Smooth muscle cell (in vitro differentiated cells): ENCODE measurements at regions not wholly inside any gene's neighbourhood (a gene's known extent, or its start where the extent isn't known, plus 50 kb on each side); places are given as distances from the start of the nearest gene placed in this dataset.

Experiments used
- DNase-seq: peaks from one replicate; lab custom pipeline; 2025; ENCODE audit not compliant: unreplicated experiment; lab: John Stamatoyannopoulos, UW
- H2AFZ ChIP-seq: fragments of 200-600 bp; sonication (generic); 2 replicates; pipeline ENCODE4 v1.6.0; 2016; ENCODE audit warnings: antibody characterized with exemption, low read depth, mild to moderate bottlenecking
- H3F3A ChIP-seq: fragments of 200-600 bp; sonication (generic); 2 replicates; pipeline ENCODE4 v1.6.0; 2017; ENCODE audit warnings: antibody characterized with exemption, low read depth
- H3K27ac ChIP-seq: fragments of 200-600 bp; sonication (generic); 2 replicates; pipeline ENCODE4 v1.5.1; 2016; ENCODE audit warnings: low read depth, mild to moderate bottlenecking
- H3K27me3 ChIP-seq: fragments of 200-600 bp; sonication (generic); 2 replicates; pipeline ENCODE4 v1.6.1; 2016; ENCODE audit warnings: low read depth, mild to moderate bottlenecking
- H3K36me3 ChIP-seq: fragments of 200-600 bp; sonication (generic); 2 replicates; pipeline ENCODE4 v1.5.1; 2016; ENCODE audit warnings: low read depth
- H3K4me1 ChIP-seq: fragments of 200-600 bp; sonication (generic); 2 replicates; pipeline ENCODE4 v1.5.1; 2016; ENCODE audit warnings: low read depth
- H3K4me2 ChIP-seq: fragments of 200-600 bp; sonication (generic); 2 replicates; pipeline ENCODE4 v1.6.0; 2016; ENCODE audit warnings: mild to moderate bottlenecking
- H3K4me3 ChIP-seq: fragments of 200-600 bp; sonication (generic); 2 replicates; pipeline ENCODE4 v1.5.1; 2016; ENCODE audit warnings: mild to moderate bottlenecking
- H3K79me2 ChIP-seq: fragments of 200-600 bp; sonication (generic); 2 replicates; pipeline ENCODE4 v1.6.0; 2016; ENCODE audit warnings: low read depth, mild to moderate bottlenecking
- H3K9ac ChIP-seq: fragments of 200-600 bp; sonication (generic); 2 replicates; pipeline ENCODE4 v1.6.0; 2016; ENCODE audit warnings: low read depth
- H3K9me3 ChIP-seq: fragments of 200-600 bp; sonication (generic); replicated peaks from 2 replicates; pipeline ENCODE4 v1.5.1; 2016; ENCODE audit warnings: low read depth
- H4K20me1 ChIP-seq: fragments of 200-600 bp; sonication (generic); 2 replicates; pipeline ENCODE4 v1.6.0; 2016; ENCODE audit warnings: low read depth
- WGBS: methylation state at CpG from one replicate; pipeline ENCODE4 v1.1.7; 2016; ENCODE audit warnings: low lambda C conversion rate; 5-methylcytosine and 5-hydroxymethylcytosine counted together
- TF ChIP-seq, protein P1 (sequence below): fragments of 200-600 bp; sonication (generic); IDR thresholded peaks from 2 replicates; pipeline ENCODE4 v1.5.1; 2017; ENCODE audit warnings: borderline replicate concordance, mild to moderate bottlenecking, antibody characterized with exemption; ENCODE audit not compliant: insufficient read depth, poor library complexity, severe bottlenecking

DNA sequence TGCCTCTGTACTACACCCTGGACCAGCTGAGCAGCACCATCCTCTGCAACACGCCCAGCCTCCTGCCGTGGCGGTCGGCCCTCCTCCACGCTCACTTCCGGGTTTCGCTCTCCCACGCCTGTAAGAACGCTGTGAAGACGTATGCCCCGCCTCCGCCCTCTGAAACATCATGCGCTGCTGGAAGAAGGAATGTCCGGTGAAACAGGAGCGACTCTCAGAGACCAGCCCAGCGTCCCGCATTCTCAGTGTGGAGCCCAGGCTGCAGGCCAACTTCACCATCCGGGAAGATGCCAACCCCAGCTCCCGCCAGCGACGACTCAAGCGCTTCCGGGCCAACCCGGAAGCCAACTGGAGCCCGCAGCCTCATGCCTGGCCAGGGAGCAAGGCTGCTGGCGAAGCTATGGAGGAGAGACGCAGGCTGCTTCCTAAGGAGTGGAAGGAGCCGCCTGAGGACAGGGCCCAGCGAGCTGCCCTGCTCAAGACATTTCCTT lies 186.1 kb upstream of the SLITRK2 start:
- TF ChIP-seq, protein P1, sequence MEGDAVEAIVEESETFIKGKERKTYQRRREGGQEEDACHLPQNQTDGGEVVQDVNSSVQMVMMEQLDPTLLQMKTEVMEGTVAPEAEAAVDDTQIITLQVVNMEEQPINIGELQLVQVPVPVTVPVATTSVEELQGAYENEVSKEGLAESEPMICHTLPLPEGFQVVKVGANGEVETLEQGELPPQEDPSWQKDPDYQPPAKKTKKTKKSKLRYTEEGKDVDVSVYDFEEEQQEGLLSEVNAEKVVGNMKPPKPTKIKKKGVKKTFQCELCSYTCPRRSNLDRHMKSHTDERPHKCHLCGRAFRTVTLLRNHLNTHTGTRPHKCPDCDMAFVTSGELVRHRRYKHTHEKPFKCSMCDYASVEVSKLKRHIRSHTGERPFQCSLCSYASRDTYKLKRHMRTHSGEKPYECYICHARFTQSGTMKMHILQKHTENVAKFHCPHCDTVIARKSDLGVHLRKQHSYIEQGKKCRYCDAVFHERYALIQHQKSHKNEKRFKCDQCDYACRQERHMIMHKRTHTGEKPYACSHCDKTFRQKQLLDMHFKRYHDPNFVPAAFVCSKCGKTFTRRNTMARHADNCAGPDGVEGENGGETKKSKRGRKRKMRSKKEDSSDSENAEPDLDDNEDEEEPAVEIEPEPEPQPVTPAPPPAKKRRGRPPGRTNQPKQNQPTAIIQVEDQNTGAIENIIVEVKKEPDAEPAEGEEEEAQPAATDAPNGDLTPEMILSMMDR = no peak
- Histone ChIP-seq H3K27ac (no peak overlapping the region), H2AFZ (no peak overlapping the region), H3K27me3 (no peaks in the 10 kb centered on the region), H3K36me3 (no peaks in the 10 kb centered on the region), H3K79me2 (no peaks in the 10 kb centered on the region), H4K20me1 (no peaks in the 10 kb centered on the region), H3K9me3 (no peaks in the 10 kb centered on the region), H3K4me1 (no peaks in the 10 kb centered on the region), H3K4me2 (no peak overlapping the region), H3K4me3 (no peak overlapping the region), H3F3A (no peaks in the 10 kb centered on the region), H3K9ac (no peak overlapping the region)
- no peak for DNase-seq
- 92% methylated on average over 29 of the region's 29 CpGs for WGBS

DNA sequence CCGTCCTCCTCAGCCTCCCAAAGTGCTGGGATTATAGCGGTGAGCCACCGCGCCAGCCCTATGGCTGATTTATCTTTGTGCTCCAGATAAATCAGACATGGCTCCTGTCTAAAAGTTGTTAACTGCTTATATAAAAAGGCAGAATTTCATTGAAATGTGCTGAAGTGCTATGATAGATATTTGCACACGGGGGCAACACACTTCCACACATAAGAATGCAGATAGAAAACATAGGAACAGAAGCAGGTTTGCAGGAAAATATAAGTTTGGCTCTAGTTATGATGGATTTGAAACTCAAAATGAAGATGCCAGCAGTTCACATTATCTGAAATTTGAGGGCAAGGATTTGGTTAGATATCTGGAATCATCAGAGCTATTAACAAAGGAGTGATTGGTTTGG lies 163.1 kb upstream of the SLITRK2 start:
- Histone ChIP-seq H3K4me2 (no peak overlapping the region), H4K20me1 (no peaks in the 10 kb centered on the region), H2AFZ (no peak overlapping the region), H3K4me1 (no peaks in the 10 kb centered on the region), H3K9me3 (no peaks in the 10 kb centered on the region), H3K27ac (no peak overlapping the region), H3K27me3 (no peaks in the 10 kb centered on the region), H3K79me2 (no peaks in the 10 kb centered on the region), H3F3A (no peaks in the 10 kb centered on the region), H3K36me3 (no peaks in the 10 kb centered on the region), H3K9ac (no peak overlapping the region), H3K4me3 (no peak overlapping the region)
- TF ChIP-seq, protein P1 = no peak
- DNase-seq = no peak
- 75% methylated on average over 5 of the region's 5 CpGs for WGBS

GRCh38 chrX:145673841-145674240 lies 143.8 kb upstream of the SLITRK2 start:
- no peaks in the 10 kb centered on the region for H3K27me3 ChIP-seq
- no peak overlapping the region for H3K4me2 ChIP-seq
- H3K4me1 ChIP-seq = no peaks in the 10 kb centered on the region
- no peaks in the 10 kb centered on the region for H4K20me1 ChIP-seq
- no peaks in the 10 kb centered on the region for H3F3A ChIP-seq
- TF ChIP-seq, protein P1 = no peak
- H3K9me3 ChIP-seq = no peaks in the 10 kb centered on the region
- no peak overlapping the region for H2AFZ ChIP-seq
- no peak overlapping the region for H3K4me3 ChIP-seq
- DNase-seq = no peak
- no peaks in the 10 kb centered on the region for H3K36me3 ChIP-seq
- no peaks in the 10 kb centered on the region for H3K79me2 ChIP-seq
- no peak overlapping the region for H3K9ac ChIP-seq
- 84% methylated on average over 4 of the region's 4 CpGs for WGBS
- H3K27ac ChIP-seq = no peak overlapping the region

- H3K4me3 ChIP-seq = no peak overlapping the region
- H3K9me3 ChIP-seq = no peaks in the 10 kb centered on the region
- no peaks in the 10 kb centered on the region for H4K20me1 ChIP-seq
- H3K4me2 ChIP-seq = no peak overlapping the region
- H2AFZ ChIP-seq = no peak overlapping the region
- H3K27ac ChIP-seq = no peak overlapping the region
- TF ChIP-seq, protein P1 = no peak
- H3K36me3 ChIP-seq = no peaks in the 10 kb centered on the region
- H3F3A ChIP-seq = no peaks in the 10 kb centered on the region
- no peaks in the 10 kb centered on the region for H3K27me3 ChIP-seq
- H3K79me2 ChIP-seq = no peaks in the 10 kb centered on the region
- 78% methylated on average over 16 of the region's 16 CpGs for WGBS
- no peak overlapping the region for H3K9ac ChIP-seq
- no peak for DNase-seq
- no peaks in the 10 kb centered on the region for H3K4me1 ChIP-seq
Measured at GRCh38 chrX:145677109-145677817, 140.4 kb upstream of the SLITRK2 start.
